Activated CD8-positive, alpha-beta memory T cell treated with anti-CD3 and anti-CD28 coated beads for 24 hours (primary cell): ENCODE measurements at regions not wholly inside any gene's neighbourhood (a gene's known extent, or its start where the extent isn't known, plus 50 kb on each side); places are given as distances from the start of the nearest gene placed in this dataset.
"Not testable (repeated sequence)": the region's sequence is repeated elsewhere in the genome, so short reads cannot be mapped to it uniquely, and the experiment has no call there.

Experiments
- DNase-seq: peaks from one replicate; pipeline ENCODE4 v3.0.0-alpha.2; 2020

- DNase-seq, result no peak
Observed at GRCh38 chr6:87755708-87756671, 54.0 kb upstream of the AKIRIN2 start.

GRCh38 chr6:87754828-87755227 lies 52.8 kb upstream of the AKIRIN2 start:
- DNase-seq, result no peak

DNA sequence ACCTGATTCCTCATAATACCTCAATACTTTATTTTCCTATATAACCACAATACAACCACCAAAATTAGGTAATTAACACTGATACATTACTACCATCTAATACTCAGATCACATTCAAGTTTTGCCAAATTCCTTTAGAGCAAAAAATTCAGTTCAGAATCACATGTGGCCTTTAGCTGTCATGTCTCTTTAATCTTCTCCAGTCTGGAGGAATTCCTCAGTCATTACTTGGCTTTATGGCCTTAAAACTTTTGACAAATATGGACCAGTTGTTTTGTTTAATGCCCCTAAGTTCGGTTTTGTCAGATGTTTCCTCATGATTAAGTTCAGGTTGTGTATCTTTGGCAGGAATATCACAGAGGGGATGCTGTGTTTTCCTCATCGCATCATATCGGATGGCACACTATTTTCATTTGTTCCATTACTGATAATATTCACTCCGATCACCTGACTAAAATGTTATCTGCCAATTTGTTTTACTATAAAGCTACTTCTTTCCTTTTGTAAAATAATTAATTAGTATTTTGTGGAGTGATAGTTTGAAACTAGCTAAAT lies 51.2 kb upstream of the AKIRIN2 start:
- no peak for DNase-seq

- not testable (repeated sequence) for DNase-seq
Observed at GRCh38 chr6:87752503-87752902, 50.5 kb upstream of the AKIRIN2 start.
